GM12878 (cell line): ENCODE measurements at regions not wholly inside any gene's neighbourhood (a gene's known extent, or its start where the extent isn't known, plus 50 kb on each side); places are given as distances from the start of the nearest gene placed in this dataset.

Experiments
- ATAC-seq: fragments of 200-7000 bp; cut with Tn5 transposase; 3 replicates; pipeline ENCODE4 v1.9.1; 2020; ENCODE audit warnings: mild to moderate bottlenecking, moderate library complexity
- BruUV-seq: library from RNA; stranded (reverse); fragments of 400-500 nt; replicated peaks from 2 replicates; lab custom pipeline; 2021; lab: Mats Ljungman, UMichigan
- CTCF ChIA-PET: fragments of 300-600 bp; sonication (Branson Sonifier 250); formaldehyde crosslinking; extraction: SDS; loops from one replicate; lab custom pipeline; 2021; ENCODE audit warnings: inconsistent platforms; lab: Yijun Ruan, JAX
- POLR2A ChIA-PET: fragments of 350-600 bp; formaldehyde crosslinking; extraction: SDS; loops from one replicate; lab custom pipeline; 2021; ENCODE audit warnings: inconsistent platforms; lab: Charles Lee
- RAD21 ChIA-PET: fragments of 300-600 bp; sonication (Branson Sonifier 250); formaldehyde crosslinking; loops from one replicate; lab custom pipeline; 2023; ENCODE audit warnings: antibody characterized with exemption; ENCODE audit not compliant: unreplicated experiment; lab: Charles Lee
- SMC1A ChIA-PET: fragments of 300-600 bp; sonication (Branson Sonifier 250); formaldehyde crosslinking; loops from one replicate; lab custom pipeline; 2023; ENCODE audit not compliant: unreplicated experiment, uncharacterized antibody; lab: Charles Lee
- DNase-seq: peaks from one replicate; pipeline ENCODE4 v3.0.0-alpha.2; 2011; ENCODE audit warnings: low read depth, low spot score
- FAIRE-seq: peaks from 3 replicates; lab custom pipeline; 2011; peaks lifted over from hg19 to GRCh38; lab: Jason Lieb, UNC
- H2AFZ ChIP-seq: 2 replicates; pipeline ENCODE4 v1.6.0; 2011; ENCODE audit warnings: low read depth, low read length, control low read depth; ENCODE audit not compliant: control insufficient read depth
- H3K27ac ChIP-seq: 2 replicates; pipeline ENCODE4 v1.5.1; 2011; ENCODE audit warnings: control low read depth; ENCODE audit not compliant: control insufficient read depth, insufficient read depth
- H3K27me3 ChIP-seq, 2 experiments: replicated peaks in 1 of 2; 2 replicates each; pipeline versions ENCODE4 v1.6.0 to v1.6.1; 2011; ENCODE audit warnings: low read length in 1 of 2; ENCODE audit not compliant: control insufficient read depth in 2 of 2, insufficient read depth in 2 of 2
- H3K36me3 ChIP-seq, 2 experiments: 2 replicates each; pipeline ENCODE4 v1.5.1; 2011; ENCODE audit warnings: low read length in 1 of 2; ENCODE audit not compliant: control insufficient read depth in 2 of 2, insufficient read depth in 2 of 2
- H3K4me1 ChIP-seq: 2 replicates; pipeline ENCODE4 v1.6.1; 2011; ENCODE audit warnings: mild to moderate bottlenecking, low read length, moderate library complexity, mixed read lengths; ENCODE audit not compliant: control insufficient read depth, insufficient read depth
- H3K4me2 ChIP-seq: 2 replicates; pipeline ENCODE4 v1.6.0; 2011; ENCODE audit warnings: control low read depth; ENCODE audit not compliant: control insufficient read depth, insufficient read depth
- H3K4me3 ChIP-seq: fragments of 200-600 bp; sonication (generic); 2 replicates; pipeline ENCODE4 v1.5.1; 2016
- H3K79me2 ChIP-seq: 2 replicates; pipeline ENCODE4 v1.6.0; 2011; ENCODE audit warnings: low read length; ENCODE audit not compliant: control insufficient read depth, insufficient read depth
- H3K9ac ChIP-seq: 2 replicates; pipeline ENCODE4 v1.8.0; 2011; ENCODE audit warnings: low read length, control low read depth, mixed read lengths; ENCODE audit not compliant: control insufficient read depth, insufficient read depth
- H3K9me3 ChIP-seq: replicated peaks from 3 replicates; pipeline ENCODE4 v1.5.1; 2011; ENCODE audit warnings: mild to moderate bottlenecking, low read length; ENCODE audit not compliant: control insufficient read depth, insufficient read depth
- H4K20me1 ChIP-seq: 2 replicates; pipeline ENCODE4 v1.6.0; 2011; ENCODE audit not compliant: control insufficient read depth, insufficient read depth
- BCL11A ChIP-seq: IDR thresholded peaks from 2 replicates; pipeline ENCODE4 v1.6.1; 2011; ENCODE audit warnings: low read depth, low read length
- FOXM1 ChIP-seq: IDR thresholded peaks from 2 replicates; pipeline ENCODE4 v1.6.1; 2012; ENCODE audit warnings: low read depth, mild to moderate bottlenecking, inconsistent platforms, low read length, moderate library complexity
- IRF4 ChIP-seq: IDR thresholded peaks from 2 replicates; pipeline ENCODE4 v1.6.1; 2011; ENCODE audit warnings: low read depth, low read length
- PKNOX1 ChIP-seq: fragments of 450-650 bp; IDR thresholded peaks from 2 replicates; pipeline ENCODE4 v1.6.1; 2016; ENCODE audit warnings: mild to moderate bottlenecking
- SREBF1 ChIP-seq: IDR thresholded peaks from 2 replicates; pipeline ENCODE4 v1.6.1; 2012; ENCODE audit warnings: mild to moderate bottlenecking, low read length
- WGBS: methylation state at CpG from one replicate; pipeline ENCODE4 v1.1.6; 2016; ENCODE audit warnings: low lambda C conversion rate; ENCODE audit not compliant: insufficient replicate concordance, insufficient coverage; ENCODE audit errors: missing lambda C conversion rate; 5-methylcytosine and 5-hydroxymethylcytosine counted together
- in situ Hi-C: fragments of 300-500 bp; cut with MboI; formaldehyde crosslinking; loops from 9 replicates; pipeline ENCODE4 v1.14.3; 2018; ENCODE audit warnings: mixed read lengths
- intact Hi-C: fragments of 100-400 bp; cut with micrococcal nuclease; formaldehyde crosslinking; loops from one replicate; pipeline ENCODE4 v1.14.2; 2022; ENCODE audit not compliant: unreplicated experiment
- TF ChIP-seq, protein P1 (sequence below): fragments of 450-650 bp; IDR thresholded peaks from 2 replicates; pipeline ENCODE4 v1.6.1; 2017; ENCODE audit warnings: borderline replicate concordance

DNA sequence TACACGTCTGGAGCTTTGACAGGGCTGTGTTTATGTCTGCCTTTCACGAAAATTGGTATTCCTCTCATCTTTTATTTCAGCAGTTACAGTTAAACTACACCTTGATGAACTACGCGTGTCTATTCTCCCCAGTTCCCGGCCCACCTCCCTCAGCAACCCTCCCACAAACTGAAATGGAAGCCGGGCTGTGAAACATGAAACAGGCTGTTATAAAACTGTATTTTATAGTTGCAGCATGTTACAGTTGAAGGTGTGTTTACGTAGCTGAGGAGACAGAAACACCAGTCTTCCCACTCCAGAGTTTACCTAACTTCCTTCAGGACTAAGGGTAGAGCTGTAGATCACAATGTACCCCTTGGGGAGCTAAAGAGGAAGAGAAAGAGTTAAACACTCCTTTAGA lies 228.3 kb upstream of the ZNF32 start:
- DNase-seq (no peak), FAIRE-seq (no peak), ATAC-seq (no peak)
- H2AFZ ChIP-seq: no peak overlapping the region
- no peak overlapping the region for H3K27ac ChIP-seq
- in situ Hi-C loops (no loop called here), intact Hi-C loops (no loop called here)
- RAD21 ChIA-PET: no interaction called here
- H3K4me3 ChIP-seq: no peak overlapping the region
- CTCF ChIA-PET: no interaction called here
- no peak overlapping the region for H3K9ac ChIP-seq
- H3K79me2 ChIP-seq: no peaks in the 10 kb centered on the region
- H3K36me3 ChIP-seq: no peaks in the 10 kb centered on the region
- H3K4me1 ChIP-seq: no peaks in the 10 kb centered on the region
- H4K20me1 ChIP-seq: no peaks in the 10 kb centered on the region
- no peaks in the 10 kb centered on the region for H3K9me3 ChIP-seq
- 58% methylated on average over 7 of the region's 7 CpGs for WGBS
- H3K27me3 ChIP-seq: no peaks in the 10 kb centered on the region; a peak in 2 of 4 replicates
- SMC1A ChIA-PET: no interaction called here
- BruUV-seq: no TSS peak
- POLR2A ChIA-PET: no interaction called here
- H3K4me2 ChIP-seq: no peak overlapping the region
- TF ChIP-seq IRF4 (no peak), PKNOX1 (no peak), BCL11A (no peak), FOXM1 (no peak)

DNA sequence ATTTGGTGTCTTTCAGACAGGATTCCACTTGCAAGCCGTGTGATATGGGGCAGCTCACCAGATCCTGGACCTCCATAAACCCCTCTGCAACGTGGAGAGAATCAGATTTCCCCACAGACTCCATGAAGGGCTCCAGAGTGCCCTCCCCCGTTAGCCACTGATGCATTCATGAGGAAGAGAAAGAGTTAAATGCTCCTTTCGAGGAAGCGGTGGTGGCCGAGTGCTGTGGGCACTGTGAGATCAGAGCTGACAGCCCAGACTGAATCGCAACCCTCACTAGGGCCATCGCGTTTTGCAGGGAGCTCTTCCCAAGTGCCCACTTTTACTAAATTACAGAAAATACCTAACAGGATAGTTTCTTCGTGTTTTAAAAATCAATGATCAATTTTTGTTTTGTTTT lies 226.3 kb upstream of the ZNF32 start:
- ChIA-PET RAD21 (no interaction called here), POLR2A (no interaction called here), CTCF (no interaction called here), SMC1A (no interaction called here)
- Histone ChIP-seq H3K27ac (no peak overlapping the region), H4K20me1 (no peaks in the 10 kb centered on the region), H2AFZ (no peak overlapping the region), H3K4me3 (no peak overlapping the region), H3K9me3 (no peaks in the 10 kb centered on the region), H3K79me2 (no peaks in the 10 kb centered on the region), H3K4me2 (no peak overlapping the region), H3K4me1 (no peaks in the 10 kb centered on the region), H3K27me3 (no peaks in the 10 kb centered on the region; a peak in 1 of 4 replicates), H3K36me3 (no peaks in the 10 kb centered on the region), H3K9ac (no peak overlapping the region)
- WGBS: 29% methylated on average over 10 of the region's 10 CpGs
- in situ Hi-C loops: loop anchor here (25.0 kb wide), 2 partner anchors 113 to 388 kb away; no protein-coding TSS in a partner anchor
- TF ChIP-seq, protein P1, sequence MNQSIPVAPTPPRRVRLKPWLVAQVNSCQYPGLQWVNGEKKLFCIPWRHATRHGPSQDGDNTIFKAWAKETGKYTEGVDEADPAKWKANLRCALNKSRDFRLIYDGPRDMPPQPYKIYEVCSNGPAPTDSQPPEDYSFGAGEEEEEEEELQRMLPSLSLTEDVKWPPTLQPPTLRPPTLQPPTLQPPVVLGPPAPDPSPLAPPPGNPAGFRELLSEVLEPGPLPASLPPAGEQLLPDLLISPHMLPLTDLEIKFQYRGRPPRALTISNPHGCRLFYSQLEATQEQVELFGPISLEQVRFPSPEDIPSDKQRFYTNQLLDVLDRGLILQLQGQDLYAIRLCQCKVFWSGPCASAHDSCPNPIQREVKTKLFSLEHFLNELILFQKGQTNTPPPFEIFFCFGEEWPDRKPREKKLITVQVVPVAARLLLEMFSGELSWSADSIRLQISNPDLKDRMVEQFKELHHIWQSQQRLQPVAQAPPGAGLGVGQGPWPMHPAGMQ: no peak
- TF ChIP-seq SREBF1: no peak
- no TSS peak for BruUV-seq
- intact Hi-C loops: no loop called here
- no peak for FAIRE-seq
- no peak for ATAC-seq
- DNase-seq: no peak
